ENCODE measurements at regions not wholly inside any gene's neighbourhood (a gene's known extent, or its start where the extent isn't known, plus 50 kb on each side); places are given as distances from the start of the nearest gene placed in this dataset.

GRCh38 chr22:27372364-27372763 is 429.2 kb downstream of the MN1 start:
- intact Hi-C loops (cut with DNase I): no loop called here
- no peak for FAIRE-seq

GRCh38 chr22:27372969-27373670 is 428.4 kb downstream of the MN1 start:
- intact Hi-C loops (cut with DNase I): no loop called here
- no peaks in the 10 kb centered on the region for H3K36me3 ChIP-seq (ENCODE audit: control insufficient read depth in 2 of 3, insufficient read depth in 3 of 3, low read length in 3 of 3)
- H3K27ac ChIP-seq (ENCODE audit: low read depth in 2 of 2, low read length in 2 of 2): no peak overlapping the region
- H3K4me1 ChIP-seq (ENCODE audit: control insufficient read depth in 2 of 3, insufficient read depth in 2 of 3, low read depth in 1 of 3, low read length in 3 of 3): no peaks in the 10 kb centered on the region
- TF ChIP-seq CTCF (IDR thresholded peaks at IDR 0.05; ENCODE audit: borderline replicate concordance, extremely low read depth, insufficient read depth): no peak
- no peak overlapping the region for H3K4me3 ChIP-seq (ENCODE audit: low read length in 3 of 3)
- no peaks in the 10 kb centered on the region for H3K9me3 ChIP-seq (ENCODE audit: control insufficient read depth in 2 of 3, insufficient read depth in 1 of 3, low read length in 3 of 3)
- no peak overlapping the region for H3K9ac ChIP-seq (ENCODE audit: low read length in 3 of 3)
- peak in 4 of 5 donors; percentile 83 to 90 (median 89) for DNase-seq
- no peaks in the 10 kb centered on the region for H3K27me3 ChIP-seq (ENCODE audit: control insufficient read depth, insufficient read depth, low read length)
- no peak for FAIRE-seq

More at GRCh38 chr22:27372364-27372763, 429.2 kb downstream of the MN1 start:
- no peaks in the 10 kb centered on the region for H3K9me3 ChIP-seq (ENCODE audit: control insufficient read depth in 2 of 3, insufficient read depth in 1 of 3, low read length in 3 of 3)
- H3K36me3 ChIP-seq (ENCODE audit: control insufficient read depth in 2 of 3, insufficient read depth in 3 of 3, low read length in 3 of 3): no peaks in the 10 kb centered on the region
- H3K4me1 ChIP-seq (ENCODE audit: control insufficient read depth in 2 of 3, insufficient read depth in 2 of 3, low read depth in 1 of 3, low read length in 3 of 3): no peaks in the 10 kb centered on the region
- H3K27ac ChIP-seq (ENCODE audit: low read depth in 2 of 2, low read length in 2 of 2): no peak overlapping the region
- H3K4me3 ChIP-seq (ENCODE audit: low read length in 3 of 3): no peak overlapping the region
- DNase-seq: no peak
- no peaks in the 10 kb centered on the region for H3K27me3 ChIP-seq (ENCODE audit: control insufficient read depth, insufficient read depth, low read length)
- H3K9ac ChIP-seq (ENCODE audit: low read length in 3 of 3): no peak overlapping the region
- no peak for TF ChIP-seq CTCF (IDR thresholded peaks at IDR 0.05; ENCODE audit: borderline replicate concordance, extremely low read depth, insufficient read depth)

GRCh38 chr22:27377501-27378295 is 423.9 kb downstream of the MN1 start:
- Histone ChIP-seq H3K4me1 (ENCODE audit: control insufficient read depth in 2 of 3, insufficient read depth in 2 of 3, low read depth in 1 of 3, low read length in 3 of 3) (no peaks in the 10 kb centered on the region), H3K27me3 (ENCODE audit: control insufficient read depth, insufficient read depth, low read length) (no peaks in the 10 kb centered on the region), H3K9ac (ENCODE audit: low read length in 3 of 3) (peak overlapping the region in 1 of 3 donors; percentile 34), H3K4me3 (ENCODE audit: low read length in 3 of 3) (no peak overlapping the region), H3K9me3 (ENCODE audit: control insufficient read depth in 2 of 3, insufficient read depth in 1 of 3, low read length in 3 of 3) (no peaks in the 10 kb centered on the region), H3K36me3 (ENCODE audit: control insufficient read depth in 2 of 3, insufficient read depth in 3 of 3, low read length in 3 of 3) (no peaks in the 10 kb centered on the region), H3K27ac (ENCODE audit: low read depth in 2 of 2, low read length in 2 of 2) (no peak overlapping the region)
- peak in 3 of 5 donors; percentile 48 to 67 (median 58) for DNase-seq
- FAIRE-seq: no peak
- intact Hi-C loops (cut with DNase I): no loop called here
- no peak for TF ChIP-seq CTCF (IDR thresholded peaks at IDR 0.05; ENCODE audit: borderline replicate concordance, extremely low read depth, insufficient read depth)

Measured in kidney (tissue), 13 donors.